ENCODE measurements at regions not wholly inside any gene's neighbourhood (a gene's known extent, or its start where the extent isn't known, plus 50 kb on each side); places are given as distances from the start of the nearest gene placed in this dataset.

GRCh38 chr6:12593771-12594529 is 122.6 kb upstream of the PHACTR1 start:
- TF ChIP-seq CTCF (IDR thresholded peaks at IDR 0.05) (no peak), POLR2A (IDR thresholded peaks at IDR 0.05) (no peak)

Measured in testis (tissue), 2 donors.